ENCODE measurements at regions not wholly inside any gene's neighbourhood (a gene's known extent, or its start where the extent isn't known, plus 50 kb on each side); places are given as distances from the start of the nearest gene placed in this dataset.

- no peak overlapping the region for H3K56ac ChIP-seq (ENCODE audit: insufficient read length, low read depth, low read length)
- H3K14ac ChIP-seq (ENCODE audit: insufficient read depth, low read length), result no peak overlapping the region
- H3K4me2 ChIP-seq (ENCODE audit: insufficient read depth, insufficient read length, low read length), result no peak overlapping the region
- no CpG with 5 or more reads among the region's 4 CpGs for WGBS (ENCODE audit: extremely low coverage, insufficient read length, low lambda C conversion rate)
- H3K9me3 ChIP-seq (ENCODE audit: control insufficient read depth, low read depth, low read length), result no peaks in the 10 kb centered on the region
- H2BK12ac ChIP-seq (ENCODE audit: insufficient read length, low read depth, low read length), result no peak overlapping the region
- H3K36me3 Mint-ChIP-seq (ENCODE audit: insufficient read depth in 1 of 3, low read depth in 3 of 3), result peaks cover 0 to 8% (median 7%) of the 10 kb centered on the region in 3 experiments; a peak in 4 of 7 replicates
- H2BK15ac ChIP-seq (ENCODE audit: low read depth, low read length), result no peak overlapping the region
- TF ChIP-seq CTCF (conservative IDR thresholded peaks at IDR 0.05), result no peak
- no peak overlapping the region for H3K18ac ChIP-seq (ENCODE audit: insufficient read length, low read depth, low read length)
- peaks cover 5 to 17% of the 10 kb centered on the region in 2 experiments; a peak in 4 of 5 replicates for H3K9me3 Mint-ChIP-seq
- no peaks in the 10 kb centered on the region for H3K79me1 ChIP-seq (ENCODE audit: insufficient read depth, low read depth, low read length, poor library complexity, severe bottlenecking)
- no peak overlapping the region for H3K4ac ChIP-seq (ENCODE audit: low read depth, low read length)
- H3K4me1 Mint-ChIP-seq, result peaks cover 4% of the 10 kb centered on the region in 2 experiments; a peak in 3 of 4 replicates
- no peak overlapping the region for H4K8ac ChIP-seq (replicated peaks; ENCODE audit: insufficient read length, low read depth, low read length)
- no peaks in the 10 kb centered on the region for H3K4me1 ChIP-seq (ENCODE audit: insufficient read depth, low read length)
- H4K20me1 ChIP-seq (ENCODE audit: control insufficient read depth, insufficient read depth, insufficient read length), result no peaks in the 10 kb centered on the region
- H3K27ac ChIP-seq (ENCODE audit: insufficient read length, low read depth, low read length), result no peak overlapping the region
- DNase-seq, result no peak
- peak overlapping the region in 1 of 3 experiments; percentile 32; a peak in 1 of 7 replicates for H3K27ac Mint-ChIP-seq
- H3K79me2 ChIP-seq (ENCODE audit: insufficient read depth, low read length), result no peaks in the 10 kb centered on the region
- H4K5ac ChIP-seq (ENCODE audit: insufficient read length, low read depth, low read length), result no peak overlapping the region
- no peak overlapping the region for H2AK5ac ChIP-seq (ENCODE audit: insufficient read length, low read length)
- H2BK5ac ChIP-seq (ENCODE audit: insufficient read length, low read length), result no peak overlapping the region
- H3K27me3 ChIP-seq (ENCODE audit: insufficient read depth, low read length), result no peaks in the 10 kb centered on the region
- H3K4me3 Mint-ChIP-seq, result no peak overlapping the region
- no peaks in the 10 kb centered on the region for H3K23me2 ChIP-seq (ENCODE audit: insufficient read length, low read depth, low read length, poor library complexity, severe bottlenecking)
- no peak overlapping the region for H2AFZ ChIP-seq (ENCODE audit: low read length)
- H2BK20ac ChIP-seq (ENCODE audit: low read depth, low read length, poor library complexity, severe bottlenecking), result no peak overlapping the region
- H3K27me3 Mint-ChIP-seq (ENCODE audit: low read depth), result no peaks in the 10 kb centered on the region
- no peak overlapping the region for H3K23ac ChIP-seq (ENCODE audit: insufficient read length, low read depth, low read length)
- no peak overlapping the region for H3T11ph ChIP-seq (ENCODE audit: low read length)
- no peak overlapping the region for H4K91ac ChIP-seq (ENCODE audit: insufficient read length, low read depth, low read length)
- H3K9ac ChIP-seq (ENCODE audit: extremely low read depth, insufficient read length, low read length), result no peak overlapping the region
- H2BK120ac ChIP-seq (ENCODE audit: low read depth, low read length, poor library complexity, severe bottlenecking), result no peak overlapping the region
These were observed 387.4 kb upstream of the NFIA start for GRCh38 chr1:60694980-60695379.
